IMR-90 (cell line): ENCODE measurements at regions not wholly inside any gene's neighbourhood (a gene's known extent, or its start where the extent isn't known, plus 50 kb on each side); places are given as distances from the start of the nearest gene placed in this dataset.

Source experiments
- CTCF ChIP-seq: conservative IDR thresholded peaks from 2 replicates; pipeline ENCODE4 v1.5.1; 2012; ENCODE audit warnings: mild to moderate bottlenecking, low read depth, low read length, improper control_type of control experiment
- MAFK ChIP-seq: IDR thresholded peaks from 2 replicates; pipeline ENCODE4 v1.6.1; 2012; ENCODE audit warnings: low read depth, low read length, improper control_type of control experiment

GRCh38 chr6:114955363-114955762 lies 612.5 kb upstream of the HS3ST5 start:
- no peak for TF ChIP-seq MAFK
- TF ChIP-seq CTCF, result no peak
